Gastroesophageal sphincter (tissue), 3 donors: ENCODE measurements at regions not wholly inside any gene's neighbourhood (a gene's known extent, or its start where the extent isn't known, plus 50 kb on each side); places are given as distances from the start of the nearest gene placed in this dataset.

Source experiments
- CTCF ChIP-seq, 4 experiments: fragments of 200-600 bp in 2 of 4; fragments of 450-650 bp in 2 of 4; sonication (generic) in 1 of 4; IDR thresholded peaks; one replicate each; pipeline ENCODE4 v1.5.1; 2017 to 2019; ENCODE audit warnings: antibody characterized with exemption in 4 of 4, mild to moderate bottlenecking in 2 of 4, moderate library complexity in 2 of 4
- POLR2A ChIP-seq, 2 donors: fragments of 450-650 bp; IDR thresholded peaks; one replicate each; pipeline ENCODE4 v1.6.1; 2017; ENCODE audit warnings: antibody characterized with exemption in 2 of 2, mild to moderate bottlenecking in 2 of 2, moderate library complexity in 1 of 2
- POLR2AphosphoS5 ChIP-seq: sonication (generic); formaldehyde crosslinking; IDR thresholded peaks from one replicate; pipeline ENCODE4 v1.6.1; 2017; ENCODE audit warnings: antibody characterized with exemption

- TF ChIP-seq POLR2A (IDR thresholded peaks at IDR 0.05) (no peak), CTCF (IDR thresholded peaks at IDR 0.05) (no peak), POLR2AphosphoS5 (no peak)
These were observed 64.7 kb upstream of the OXGR1 start for GRCh38 chr13:97058926-97059325.
